MCF 10A (cell line): ENCODE measurements at regions not wholly inside any gene's neighbourhood (a gene's known extent, or its start where the extent isn't known, plus 50 kb on each side); places are given as distances from the start of the nearest gene placed in this dataset.
"Not testable (repeated sequence)": the region's sequence is repeated elsewhere in the genome, so short reads cannot be mapped to it uniquely, and the experiment has no call there.

Source experiments
- BruUV-seq: library from RNA; stranded (reverse); fragments of 400-500 nt; replicated peaks from 2 replicates; lab custom pipeline; 2021; lab: Mats Ljungman, UMichigan
- CTCF ChIA-PET: fragments of 300-600 bp; sonication (Branson Sonifier 250); formaldehyde crosslinking; extraction: SDS; loops from one replicate; lab custom pipeline; 2021; ENCODE audit warnings: antibody characterized with exemption, inconsistent platforms; lab: Yijun Ruan, JAX
- POLR2A ChIA-PET: fragments of 300-600, 350-650 bp; sonication (Branson Sonifier 250); formaldehyde crosslinking; extraction: SDS; loops from one replicate; lab custom pipeline; 2020; ENCODE audit warnings: antibody characterized with exemption, inconsistent platforms; lab: Yijun Ruan, JAX
- DNase-seq: peaks from one replicate; pipeline ENCODE4 v3.0.0-alpha.2; 2018; ENCODE audit not compliant: unreplicated experiment
- H3K27ac Mint-ChIP-seq: one replicate; pipeline ENCODE4 v1.8.0; 2022; ENCODE audit warnings: mild to moderate bottlenecking, low read depth, mixed read lengths; ENCODE audit not compliant: unreplicated experiment
- H3K27me3 Mint-ChIP-seq: one replicate; pipeline ENCODE4 v1.8.0; 2022; ENCODE audit warnings: mixed read lengths; ENCODE audit not compliant: insufficient read depth, unreplicated experiment
- H3K36me3 Mint-ChIP-seq: one replicate; pipeline ENCODE4 v1.8.0; 2022; ENCODE audit warnings: mild to moderate bottlenecking, moderate library complexity, mixed read lengths; ENCODE audit not compliant: insufficient read depth, unreplicated experiment
- H3K4me1 Mint-ChIP-seq: one replicate; pipeline ENCODE4 v1.8.0; 2022; ENCODE audit warnings: mixed read lengths; ENCODE audit not compliant: insufficient read depth, unreplicated experiment
- H3K4me3 Mint-ChIP-seq: one replicate; pipeline ENCODE4 v1.8.0; 2022; ENCODE audit warnings: mild to moderate bottlenecking, moderate library complexity, mixed read lengths; ENCODE audit not compliant: unreplicated experiment
- H3K9me3 Mint-ChIP-seq: one replicate; pipeline ENCODE4 v1.8.0; 2022; ENCODE audit warnings: mixed read lengths; ENCODE audit not compliant: unreplicated experiment
- intact Hi-C: fragments of 100-400 bp; cut with micrococcal nuclease; formaldehyde crosslinking; loops from 2 replicates; pipeline ENCODE4 v1.14.1; 2022
- TF ChIP-seq, protein P1 (sequence below): fragments of 200-600 bp; IDR thresholded peaks from one replicate; pipeline ENCODE4 v1.8.0; 2022; ENCODE audit warnings: antibody characterized with exemption, mild to moderate bottlenecking; ENCODE audit not compliant: unreplicated experiment

GRCh38 chr2:77767388-77768076 is 245.4 kb upstream of the LRRTM4 start:
- CTCF ChIA-PET = no interaction called here
- BruUV-seq = no TSS peak
- Mint-ChIP-seq H3K9me3 (peaks cover 8% of the 10 kb centered on the region), H3K4me3 (no peak overlapping the region), H3K27me3 (no peaks in the 10 kb centered on the region), H3K36me3 (no peaks in the 10 kb centered on the region), H3K27ac (no peak overlapping the region), H3K4me1 (no peaks in the 10 kb centered on the region)
- POLR2A ChIA-PET = no interaction called here
- DNase-seq = no peak
- TF ChIP-seq, protein P1, sequence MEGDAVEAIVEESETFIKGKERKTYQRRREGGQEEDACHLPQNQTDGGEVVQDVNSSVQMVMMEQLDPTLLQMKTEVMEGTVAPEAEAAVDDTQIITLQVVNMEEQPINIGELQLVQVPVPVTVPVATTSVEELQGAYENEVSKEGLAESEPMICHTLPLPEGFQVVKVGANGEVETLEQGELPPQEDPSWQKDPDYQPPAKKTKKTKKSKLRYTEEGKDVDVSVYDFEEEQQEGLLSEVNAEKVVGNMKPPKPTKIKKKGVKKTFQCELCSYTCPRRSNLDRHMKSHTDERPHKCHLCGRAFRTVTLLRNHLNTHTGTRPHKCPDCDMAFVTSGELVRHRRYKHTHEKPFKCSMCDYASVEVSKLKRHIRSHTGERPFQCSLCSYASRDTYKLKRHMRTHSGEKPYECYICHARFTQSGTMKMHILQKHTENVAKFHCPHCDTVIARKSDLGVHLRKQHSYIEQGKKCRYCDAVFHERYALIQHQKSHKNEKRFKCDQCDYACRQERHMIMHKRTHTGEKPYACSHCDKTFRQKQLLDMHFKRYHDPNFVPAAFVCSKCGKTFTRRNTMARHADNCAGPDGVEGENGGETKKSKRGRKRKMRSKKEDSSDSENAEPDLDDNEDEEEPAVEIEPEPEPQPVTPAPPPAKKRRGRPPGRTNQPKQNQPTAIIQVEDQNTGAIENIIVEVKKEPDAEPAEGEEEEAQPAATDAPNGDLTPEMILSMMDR = no peak
- intact Hi-C loops = no loop called here

GRCh38 chr2:77768508-77768907 is 246.3 kb upstream of the LRRTM4 start:
- Mint-ChIP-seq H3K27ac (no peak overlapping the region), H3K9me3 (peaks cover 11% of the 10 kb centered on the region), H3K4me3 (no peak overlapping the region), H3K36me3 (no peaks in the 10 kb centered on the region), H3K4me1 (no peaks in the 10 kb centered on the region), H3K27me3 (no peaks in the 10 kb centered on the region)
- no peak for DNase-seq
- ChIA-PET CTCF (interaction anchor here (0.5 kb wide), 1 partner anchor 1167 kb away, joined by 3 read pairs; no protein-coding TSS in a partner anchor), POLR2A (no interaction called here)
- TF ChIP-seq, protein P1 = no peak
- intact Hi-C loops = no loop called here
- no TSS peak for BruUV-seq

DNA sequence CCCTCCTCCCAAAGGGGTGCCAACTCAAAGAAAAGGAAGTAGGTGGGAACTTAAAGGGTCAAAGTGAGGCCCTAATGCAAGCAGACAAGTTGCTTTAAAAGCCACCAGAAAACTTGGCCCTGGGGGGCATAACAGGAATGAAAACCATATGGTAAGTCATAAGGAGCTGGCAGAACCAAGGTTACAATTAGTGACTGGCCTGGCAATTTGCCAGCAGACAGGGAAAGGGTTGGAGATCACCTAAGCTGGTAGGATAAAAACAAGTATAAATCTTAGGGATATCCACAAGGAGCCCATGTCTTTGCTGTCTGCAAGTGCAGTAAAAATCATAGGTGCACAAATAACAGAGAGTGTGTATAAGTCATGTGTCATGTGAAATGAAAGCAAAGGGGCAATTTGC is 256.7 kb upstream of the LRRTM4 start:
- ChIA-PET CTCF (interaction anchor here (0.6 kb wide), 1 partner anchor 103 kb away, joined by 3 read pairs; no protein-coding TSS in a partner anchor), POLR2A (no interaction called here)
- TF ChIP-seq, protein P1 = no peak
- DNase-seq = no peak
- no peaks in the 10 kb centered on the region for H3K4me1 Mint-ChIP-seq
- intact Hi-C loops = no loop called here
- no peaks in the 10 kb centered on the region for H3K27me3 Mint-ChIP-seq
- H3K27ac Mint-ChIP-seq = no peak overlapping the region
- no TSS peak for BruUV-seq
- peaks cover 26% of the 10 kb centered on the region for H3K9me3 Mint-ChIP-seq
- H3K36me3 Mint-ChIP-seq = no peaks in the 10 kb centered on the region
- no peak overlapping the region for H3K4me3 Mint-ChIP-seq

DNA sequence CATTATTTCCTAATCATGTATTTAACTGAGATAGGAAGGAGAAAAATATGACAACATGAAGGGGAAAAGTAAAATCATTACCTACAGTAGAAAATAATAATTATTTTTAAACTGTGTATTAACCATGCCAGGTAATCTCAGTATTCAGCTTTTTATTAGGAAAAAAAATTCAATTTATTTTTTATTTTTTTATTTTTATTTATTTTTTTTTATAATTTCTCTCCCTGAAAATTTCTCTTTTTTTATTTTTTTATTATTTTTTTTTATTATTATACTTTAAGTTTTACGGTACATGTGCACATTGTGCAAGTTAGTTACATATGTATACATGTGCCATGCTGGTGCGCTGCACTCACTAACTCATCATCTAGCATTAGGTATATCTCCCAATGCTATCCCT is 271.3 kb upstream of the LRRTM4 start:
- BruUV-seq, H3K27ac Mint-ChIP-seq, H3K36me3 Mint-ChIP-seq, CTCF ChIA-PET, DNase-seq, H3K4me1 Mint-ChIP-seq, H3K4me3 Mint-ChIP-seq, intact Hi-C loops, POLR2A ChIA-PET, H3K9me3 Mint-ChIP-seq, H3K27me3 Mint-ChIP-seq: not testable (repeated sequence)
